Neuronal stem cell (in vitro differentiated cells): ENCODE measurements at regions not wholly inside any gene's neighbourhood (a gene's known extent, or its start where the extent isn't known, plus 50 kb on each side); places are given as distances from the start of the nearest gene placed in this dataset.

Experiments
- DNase-seq: peaks from one replicate; pipeline ENCODE4 v3.0.0-alpha.2; 2013; ENCODE audit warnings: low spot score
- H2AFZ ChIP-seq: one replicate; pipeline ENCODE4 v1.6.1; 2013; ENCODE audit warnings: mild to moderate bottlenecking, low read length, inconsistent platforms
- H2AK5ac ChIP-seq: 2 replicates; pipeline ENCODE4 v1.6.1; 2013; ENCODE audit warnings: low read depth, mild to moderate bottlenecking, inconsistent platforms, low read length, moderate library complexity, mixed read lengths
- H2BK120ac ChIP-seq: 2 replicates; pipeline ENCODE4 v1.6.1; 2013; ENCODE audit warnings: low read depth, mild to moderate bottlenecking, inconsistent platforms, low read length, moderate library complexity, mixed read lengths
- H2BK12ac ChIP-seq: one replicate; pipeline ENCODE4 v1.6.1; 2013; ENCODE audit warnings: low read length, inconsistent platforms
- H2BK15ac ChIP-seq: 2 replicates; pipeline ENCODE4 v1.6.1; 2013; ENCODE audit warnings: mild to moderate bottlenecking, low read length, inconsistent platforms, mixed read lengths
- H2BK5ac ChIP-seq: one replicate; pipeline ENCODE4 v1.6.1; 2013; ENCODE audit warnings: inconsistent platforms, mild to moderate bottlenecking, low read length, moderate library complexity
- H3K14ac ChIP-seq: one replicate; pipeline ENCODE4 v1.6.1; 2013; ENCODE audit warnings: low read length, inconsistent platforms
- H3K18ac ChIP-seq: 2 replicates; pipeline ENCODE4 v1.6.1; 2013; ENCODE audit warnings: low read length, inconsistent platforms
- H3K23ac ChIP-seq: 2 replicates; pipeline ENCODE4 v1.6.1; 2013; ENCODE audit warnings: low read depth, mild to moderate bottlenecking, mixed read lengths, low read length, inconsistent platforms; ENCODE audit not compliant: poor library complexity
- H3K27ac ChIP-seq: replicated peaks from 3 replicates; pipeline ENCODE4 v1.5.1; 2013; ENCODE audit warnings: low read length, inconsistent platforms
- H3K27me3 ChIP-seq, 3 experiments: 2 replicates each; pipeline ENCODE4 v1.6.1; 2013; ENCODE audit warnings: low read length in 3 of 3, mild to moderate bottlenecking in 2 of 3, inconsistent platforms in 1 of 3, low read depth in 1 of 3, mixed read lengths in 1 of 3, moderate library complexity in 1 of 3; ENCODE audit not compliant: control insufficient read depth in 3 of 3, insufficient read depth in 3 of 3
- H3K36me3 ChIP-seq, 2 donors: replicated peaks in 1 of 2; 2 replicates each; pipeline ENCODE4 v1.6.1; 2013; ENCODE audit warnings: low read length in 2 of 2; ENCODE audit not compliant: control insufficient read depth in 2 of 2, insufficient read depth in 2 of 2
- H3K4ac ChIP-seq: 2 replicates; pipeline ENCODE4 v1.6.1; 2013; ENCODE audit warnings: inconsistent platforms, mild to moderate bottlenecking, low read length, moderate library complexity
- H3K4me1 ChIP-seq, 2 donors: 1 replicate in 1 of 2; 2 replicates in 1 of 2; pipeline ENCODE4 v1.6.1; 2013; ENCODE audit warnings: low read length in 2 of 2, low read depth in 1 of 2; ENCODE audit not compliant: control insufficient read depth in 2 of 2, insufficient read depth in 1 of 2
- H3K4me2 ChIP-seq: one replicate; pipeline ENCODE4 v1.6.1; 2013; ENCODE audit warnings: mild to moderate bottlenecking, low read length, inconsistent platforms; ENCODE audit not compliant: insufficient read depth, poor library complexity, severe bottlenecking
- H3K4me3 ChIP-seq, 2 donors: 2 replicates each; pipeline ENCODE4 v1.5.1; 2013; ENCODE audit warnings: low read length in 2 of 2, mild to moderate bottlenecking in 2 of 2, inconsistent platforms in 1 of 2, moderate library complexity in 1 of 2
- H3K79me1 ChIP-seq: one replicate; pipeline ENCODE4 v1.6.1; 2013; ENCODE audit warnings: low read depth, mild to moderate bottlenecking, inconsistent platforms, low read length, moderate library complexity
- H3K9ac ChIP-seq: one replicate; pipeline ENCODE4 v1.6.1; 2013; ENCODE audit warnings: mild to moderate bottlenecking, low read depth, low read length, inconsistent platforms; ENCODE audit not compliant: poor library complexity
- H3K9me3 ChIP-seq, 2 donors: replicated peaks in 1 of 2; 2 replicates each; pipeline versions ENCODE3 to v1.6.1; 2013; ENCODE audit warnings: low read length in 2 of 2, mild to moderate bottlenecking in 2 of 2, inconsistent platforms in 1 of 2, low read depth in 1 of 2, mixed read lengths in 1 of 2, moderate library complexity in 1 of 2; ENCODE audit not compliant: control insufficient read depth in 2 of 2, insufficient read depth in 1 of 2
- H4K8ac ChIP-seq: one replicate; pipeline ENCODE4 v1.6.1; 2013; ENCODE audit warnings: low read depth, mild to moderate bottlenecking, inconsistent platforms, low read length, moderate library complexity
- H4K91ac ChIP-seq: one replicate; pipeline ENCODE4 v1.6.1; 2013; ENCODE audit warnings: low read length, low read depth, mild to moderate bottlenecking, inconsistent platforms; ENCODE audit not compliant: poor library complexity
- WGBS, 2 donors: extraction: QIAGEN DNeasy Blood & Tissue Kit; methylation state at CpG; one replicate each; pipeline ENCODE4 v1.1.7; 2013; ENCODE audit warnings: missing lambda C conversion rate in 2 of 2, mixed read lengths in 1 of 2; ENCODE audit not compliant: insufficient read length in 2 of 2, insufficient replicate concordance in 1 of 2; ENCODE audit errors: extremely low coverage in 2 of 2; 5-methylcytosine and 5-hydroxymethylcytosine counted together

GRCh38 chr7:43044511-43044910 lies 67.9 kb upstream of the HECW1 start:
- H3K4me1 ChIP-seq = no peaks in the 10 kb centered on the region
- H4K91ac ChIP-seq = no peak overlapping the region
- no peak overlapping the region for H3K4me2 ChIP-seq
- H3K23ac ChIP-seq = no peak overlapping the region
- no peak overlapping the region for H2BK15ac ChIP-seq
- no peak for DNase-seq
- H3K36me3 ChIP-seq = no peaks in the 10 kb centered on the region
- no peak overlapping the region for H2BK120ac ChIP-seq
- H3K4me3 ChIP-seq = no peak overlapping the region
- WGBS, 2 donors = no CpG with 5 or more reads among the region's 1 CpG
- H2BK5ac ChIP-seq = no peak overlapping the region
- no peaks in the 10 kb centered on the region for H3K27me3 ChIP-seq
- H2AK5ac ChIP-seq = no peak overlapping the region
- no peak overlapping the region for H3K18ac ChIP-seq
- H3K9ac ChIP-seq = no peak overlapping the region
- no peak overlapping the region for H2AFZ ChIP-seq
- no peak overlapping the region for H3K4ac ChIP-seq
- H4K8ac ChIP-seq = no peak overlapping the region
- no peaks in the 10 kb centered on the region for H3K79me1 ChIP-seq
- H2BK12ac ChIP-seq = no peak overlapping the region
- H3K27ac ChIP-seq = no peak overlapping the region
- H3K9me3 ChIP-seq = no peaks in the 10 kb centered on the region
- no peak overlapping the region for H3K14ac ChIP-seq

DNA sequence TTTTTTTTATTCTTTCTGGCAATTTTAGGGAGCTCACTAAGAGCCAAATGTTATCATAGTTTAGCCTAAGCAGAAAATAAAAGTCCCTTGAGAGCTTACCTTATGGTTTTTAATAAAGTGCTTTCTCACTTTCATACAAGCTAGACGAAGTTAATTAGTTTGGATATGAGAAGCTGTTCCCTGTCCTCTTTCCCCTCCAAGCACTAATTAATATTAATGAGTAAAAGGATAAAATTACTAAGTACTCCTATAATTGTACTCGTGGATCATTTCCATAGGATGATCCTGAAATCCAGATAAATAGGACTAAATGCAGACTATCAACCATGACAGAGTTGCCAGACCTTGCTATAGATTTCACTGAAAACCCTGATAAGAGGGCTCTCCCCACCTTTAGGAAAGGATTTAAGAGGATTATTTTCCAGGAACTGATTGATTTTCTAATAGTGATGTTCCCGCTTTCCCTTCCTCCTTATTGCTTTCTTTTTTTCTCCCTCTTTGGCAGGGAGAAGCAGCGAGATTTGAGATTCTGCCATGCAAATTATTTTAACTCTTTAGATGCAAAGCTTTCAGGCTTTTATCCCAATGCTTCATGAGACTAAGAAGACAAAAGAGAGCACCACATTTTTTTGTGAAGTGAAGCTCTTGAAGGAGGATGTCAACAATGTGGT lies 58.3 kb upstream of the HECW1 start:
- H3K79me1 ChIP-seq = no peaks in the 10 kb centered on the region
- H2BK5ac ChIP-seq = no peak overlapping the region
- no peak overlapping the region for H3K9ac ChIP-seq
- no peak overlapping the region for H3K4ac ChIP-seq
- H3K4me2 ChIP-seq = no peak overlapping the region
- no peak overlapping the region for H2BK120ac ChIP-seq
- no peaks in the 10 kb centered on the region for H3K27me3 ChIP-seq
- no peaks in the 10 kb centered on the region for H3K36me3 ChIP-seq
- no peak overlapping the region for H2BK15ac ChIP-seq
- H3K4me1 ChIP-seq = peaks cover 0 to 4% of the 10 kb centered on the region in 2 donors
- H3K14ac ChIP-seq = no peak overlapping the region
- DNase-seq = no peak
- H2AFZ ChIP-seq = no peak overlapping the region
- no peak overlapping the region for H2AK5ac ChIP-seq
- H3K27ac ChIP-seq = no peak overlapping the region
- no peak overlapping the region for H2BK12ac ChIP-seq
- no peaks in the 10 kb centered on the region for H3K9me3 ChIP-seq
- no peak overlapping the region for H3K23ac ChIP-seq
- no peak overlapping the region for H4K91ac ChIP-seq
- H3K4me3 ChIP-seq = no peak overlapping the region
- no peak overlapping the region for H3K18ac ChIP-seq
- no CpG with 5 or more reads among the region's 4 CpGs for WGBS, 2 donors
- H4K8ac ChIP-seq = no peak overlapping the region

DNA sequence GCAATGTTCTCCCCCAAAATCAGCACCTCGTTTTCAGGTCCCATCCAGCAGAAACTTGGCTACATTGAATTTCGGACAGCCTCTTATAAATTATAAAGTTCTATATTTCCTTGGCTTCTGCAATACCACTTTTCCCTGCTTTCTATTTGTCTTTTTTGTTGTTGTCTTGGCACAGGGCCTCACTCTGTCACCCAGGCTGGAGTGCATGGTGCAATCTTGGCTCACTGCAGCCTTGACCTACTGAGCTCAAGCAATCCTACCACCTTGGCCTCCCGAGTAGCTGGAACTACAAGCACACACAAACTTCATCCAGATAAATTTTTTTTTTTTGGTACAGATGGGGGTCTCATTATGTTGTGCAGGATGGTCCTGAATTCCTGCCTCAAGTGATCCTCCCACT lies 55.3 kb upstream of the HECW1 start:
- H3K4me1 ChIP-seq = peaks cover 0 to 4% of the 10 kb centered on the region in 2 donors
- H2BK15ac ChIP-seq = no peak overlapping the region
- H2BK120ac ChIP-seq = no peak overlapping the region
- H3K27me3 ChIP-seq = no peaks in the 10 kb centered on the region
- H3K18ac ChIP-seq = no peak overlapping the region
- no peak overlapping the region for H3K4me2 ChIP-seq
- no peak for DNase-seq
- H2AK5ac ChIP-seq = no peak overlapping the region
- no peak overlapping the region for H2BK12ac ChIP-seq
- H4K91ac ChIP-seq = no peak overlapping the region
- H2AFZ ChIP-seq = no peak overlapping the region
- H3K79me1 ChIP-seq = no peaks in the 10 kb centered on the region
- no peak overlapping the region for H3K9ac ChIP-seq
- no peak overlapping the region for H2BK5ac ChIP-seq
- no peak overlapping the region for H3K14ac ChIP-seq
- no peak overlapping the region for H3K27ac ChIP-seq
- H4K8ac ChIP-seq = no peak overlapping the region
- H3K4ac ChIP-seq = no peak overlapping the region
- WGBS, 2 donors = no CpG with 5 or more reads among the region's 3 CpGs
- H3K23ac ChIP-seq = no peak overlapping the region
- H3K36me3 ChIP-seq = no peaks in the 10 kb centered on the region
- H3K4me3 ChIP-seq = no peak overlapping the region
- H3K9me3 ChIP-seq = no peaks in the 10 kb centered on the region

DNA sequence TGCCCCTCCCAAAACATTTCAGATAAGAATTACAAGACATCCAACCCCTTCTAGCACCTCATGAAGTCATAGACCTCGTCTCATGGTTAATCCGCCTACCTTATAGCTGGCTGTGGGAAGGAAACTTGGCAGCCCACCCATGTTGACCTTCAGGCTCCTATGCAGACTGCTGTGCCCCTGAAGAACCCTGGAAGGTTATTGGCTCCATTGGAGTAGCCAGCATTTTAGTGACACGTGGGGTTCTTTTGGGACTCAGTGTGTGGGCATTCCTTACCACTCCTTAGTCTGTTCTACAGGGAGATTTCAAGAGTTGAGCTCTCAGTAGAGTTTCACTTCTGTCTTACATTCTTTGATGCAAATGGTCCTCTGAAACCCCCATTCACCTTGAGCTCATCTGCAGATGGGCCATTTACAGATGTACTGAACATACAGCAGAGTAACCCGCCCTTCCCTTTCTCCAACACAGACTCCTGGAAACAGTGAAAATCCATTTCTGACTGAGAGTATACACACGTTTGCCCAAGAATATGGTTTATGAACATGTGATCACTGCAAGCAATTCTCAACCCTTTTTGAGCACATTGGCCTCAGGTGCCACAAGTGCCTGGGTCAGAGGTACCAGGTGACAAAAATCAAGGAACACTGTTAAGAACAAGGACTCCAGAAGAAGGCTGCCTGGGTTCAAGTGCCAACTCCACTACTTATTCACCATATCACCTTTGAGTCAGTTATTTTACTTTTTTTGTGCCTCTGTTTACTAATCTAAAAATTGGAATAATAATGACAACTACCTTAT lies 54.0 kb upstream of the HECW1 start:
- Histone ChIP-seq H2AK5ac (no peak overlapping the region), H4K8ac (no peak overlapping the region), H2BK120ac (no peak overlapping the region), H3K9ac (no peak overlapping the region), H2BK12ac (no peak overlapping the region), H3K4me1 (peaks cover 0 to 4% of the 10 kb centered on the region in 2 donors), H2BK15ac (no peak overlapping the region), H2AFZ (no peak overlapping the region), H3K4ac (no peak overlapping the region), H3K27me3 (no peaks in the 10 kb centered on the region), H4K91ac (no peak overlapping the region), H3K36me3 (no peaks in the 10 kb centered on the region), H3K4me2 (no peak overlapping the region), H3K23ac (no peak overlapping the region), H3K4me3 (no peak overlapping the region), H3K14ac (no peak overlapping the region), H2BK5ac (no peak overlapping the region), H3K79me1 (no peaks in the 10 kb centered on the region), H3K9me3 (no peaks in the 10 kb centered on the region), H3K18ac (no peak overlapping the region), H3K27ac (no peak overlapping the region)
- DNase-seq = no peak
- WGBS, 2 donors = no CpG with 5 or more reads among the region's 5 CpGs
